Spleen (tissue), 7 donors: ENCODE measurements at regions not wholly inside any gene's neighbourhood (a gene's known extent, or its start where the extent isn't known, plus 50 kb on each side); places are given as distances from the start of the nearest gene placed in this dataset.

Experiments used
- POLR2A ChIP-seq, 3 donors: fragments of 450-650 bp; IDR thresholded peaks; one replicate each; pipeline ENCODE4 v1.5.1; 2017; ENCODE audit warnings: antibody characterized with exemption in 3 of 3, mild to moderate bottlenecking in 1 of 3
- POLR2AphosphoS5 ChIP-seq, 3 donors: sonication (generic); formaldehyde crosslinking; IDR thresholded peaks; one replicate each; pipeline ENCODE4 v1.5.1; 2017; ENCODE audit warnings: antibody characterized with exemption in 3 of 3
- TF ChIP-seq, protein P1 (sequence below), 11 experiments: fragments of 200-600 bp in 7 of 11; fragments of 450-650 bp in 4 of 11; sonication (generic) in 4 of 11; IDR thresholded peaks in 8 of 11; conservative IDR thresholded peaks in 3 of 11; 1 replicate in 7 of 11; 2 replicates in 4 of 11; pipeline versions ENCODE4 v1.4.0 to v1.8.0; 2016 to 2021; ENCODE audit warnings: antibody characterized with exemption in 11 of 11, inconsistent platforms in 4 of 11, mild to moderate bottlenecking in 1 of 11
- donor health status: DM: no; HTN: no; CAD: no; lungs with moderate emphysema.
- donor health status: DM: no; HTN: no; CAD: no.
- donor health status: DM: no; HTN: no; CAD: no.

DNA sequence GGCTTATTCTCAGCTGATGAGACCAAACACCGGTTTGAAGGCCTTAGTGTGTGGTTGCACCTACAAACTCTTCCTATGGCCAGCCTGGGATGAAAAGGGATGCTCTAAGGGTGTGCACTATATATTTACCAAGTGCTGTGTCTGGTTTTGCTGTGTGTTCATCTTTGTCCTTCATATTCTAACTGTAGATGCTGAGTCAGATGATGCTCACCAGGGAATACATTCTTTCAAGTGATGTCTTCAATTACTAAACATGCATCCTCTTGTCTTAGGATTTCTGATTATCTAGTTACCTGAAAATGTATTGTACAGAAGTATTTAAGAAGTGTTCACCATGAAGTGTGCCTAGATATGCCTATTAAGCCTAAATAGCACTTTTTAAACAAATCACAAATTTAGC is 1111.6 kb upstream of the ZEB2 start:
- TF ChIP-seq, protein P1, sequence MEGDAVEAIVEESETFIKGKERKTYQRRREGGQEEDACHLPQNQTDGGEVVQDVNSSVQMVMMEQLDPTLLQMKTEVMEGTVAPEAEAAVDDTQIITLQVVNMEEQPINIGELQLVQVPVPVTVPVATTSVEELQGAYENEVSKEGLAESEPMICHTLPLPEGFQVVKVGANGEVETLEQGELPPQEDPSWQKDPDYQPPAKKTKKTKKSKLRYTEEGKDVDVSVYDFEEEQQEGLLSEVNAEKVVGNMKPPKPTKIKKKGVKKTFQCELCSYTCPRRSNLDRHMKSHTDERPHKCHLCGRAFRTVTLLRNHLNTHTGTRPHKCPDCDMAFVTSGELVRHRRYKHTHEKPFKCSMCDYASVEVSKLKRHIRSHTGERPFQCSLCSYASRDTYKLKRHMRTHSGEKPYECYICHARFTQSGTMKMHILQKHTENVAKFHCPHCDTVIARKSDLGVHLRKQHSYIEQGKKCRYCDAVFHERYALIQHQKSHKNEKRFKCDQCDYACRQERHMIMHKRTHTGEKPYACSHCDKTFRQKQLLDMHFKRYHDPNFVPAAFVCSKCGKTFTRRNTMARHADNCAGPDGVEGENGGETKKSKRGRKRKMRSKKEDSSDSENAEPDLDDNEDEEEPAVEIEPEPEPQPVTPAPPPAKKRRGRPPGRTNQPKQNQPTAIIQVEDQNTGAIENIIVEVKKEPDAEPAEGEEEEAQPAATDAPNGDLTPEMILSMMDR (IDR thresholded peaks at IDR 0.05 in 8 of 11, conservative IDR thresholded peaks at IDR 0.05 in 3 of 11), result no peak
- TF ChIP-seq POLR2AphosphoS5 (IDR thresholded peaks at IDR 0.05) (no peak), POLR2A (IDR thresholded peaks at IDR 0.05) (no peak)
